GM23338 (cell line): ENCODE measurements at regions not wholly inside any gene's neighbourhood (a gene's known extent, or its start where the extent isn't known, plus 50 kb on each side); places are given as distances from the start of the nearest gene placed in this dataset.

Experiments used
- ATAC-seq: fragments of 200-7000 bp; cut with Tn5 transposase; 3 replicates; pipeline ENCODE4 v1.9.1; 2020
- DNase-seq: peaks from one replicate; pipeline ENCODE4 v3.0.0-alpha.2; 2015; ENCODE audit warnings: low spot score
- H2AFZ ChIP-seq: fragments of 200-600 bp; sonication (generic); 2 replicates; pipeline ENCODE4 v1.8.0; 2016; ENCODE audit warnings: antibody characterized with exemption, mild to moderate bottlenecking, moderate library complexity
- H3F3A ChIP-seq: fragments of 200-600 bp; sonication (generic); replicated peaks from 2 replicates; pipeline ENCODE4 v1.8.0; 2017; ENCODE audit warnings: antibody characterized with exemption, mixed run types, low read depth
- H3K27ac ChIP-seq: fragments of 200-600 bp; sonication (generic); 2 replicates; pipeline ENCODE4 v1.6.1; 2016; ENCODE audit warnings: low read depth
- H3K27me3 ChIP-seq: fragments of 200-600 bp; sonication (generic); 2 replicates; pipeline ENCODE4 v1.8.0; 2016; ENCODE audit warnings: mild to moderate bottlenecking, mixed run types, moderate library complexity; ENCODE audit not compliant: insufficient read depth
- H3K36me3 ChIP-seq: fragments of 200-600 bp; sonication (generic); 2 replicates; pipeline ENCODE4 v1.8.0; 2016; ENCODE audit warnings: mild to moderate bottlenecking; ENCODE audit not compliant: insufficient read depth
- H3K4me1 ChIP-seq: fragments of 200-600 bp; sonication (generic); 2 replicates; pipeline ENCODE4 v1.8.0; 2016; ENCODE audit warnings: mild to moderate bottlenecking, moderate library complexity; ENCODE audit not compliant: insufficient read depth
- H3K4me2 ChIP-seq: fragments of 200-600 bp; sonication (generic); 2 replicates; pipeline ENCODE4 v1.7.1; 2017; ENCODE audit warnings: mixed run types
- H3K4me3 ChIP-seq: fragments of 200-600 bp; sonication (generic); 2 replicates; pipeline ENCODE4 v1.6.1; 2016; ENCODE audit warnings: mixed run types
- H3K79me2 ChIP-seq: fragments of 200-600 bp; sonication (generic); replicated peaks from 2 replicates; pipeline ENCODE4 v1.8.0; 2017; ENCODE audit warnings: mild to moderate bottlenecking; ENCODE audit not compliant: insufficient read depth
- H3K9me2 ChIP-seq: fragments of 200-600 bp; sonication (generic); 2 replicates; pipeline ENCODE4 v1.8.0; 2017; ENCODE audit not compliant: insufficient read depth
- H4K20me1 ChIP-seq: fragments of 200-600 bp; sonication (generic); replicated peaks from 2 replicates; pipeline ENCODE4 v1.8.0; 2017; ENCODE audit warnings: mild to moderate bottlenecking; ENCODE audit not compliant: insufficient read depth
- H3K27ac Mint-ChIP-seq: 2 replicates; pipeline ENCODE4 v1.8.0; 2020; ENCODE audit warnings: inconsistent platforms, mild to moderate bottlenecking, moderate library complexity, mixed read lengths
- H3K27me3 Mint-ChIP-seq: 3 replicates; pipeline ENCODE4 v1.8.0; 2022; ENCODE audit warnings: low read depth, mild to moderate bottlenecking, moderate library complexity, mixed read lengths, inconsistent platforms; ENCODE audit not compliant: insufficient read depth, poor library complexity
- H3K36me3 Mint-ChIP-seq: 3 replicates; pipeline ENCODE4 v1.8.0; 2021; ENCODE audit warnings: low read depth, mild to moderate bottlenecking, inconsistent platforms, moderate library complexity, mixed read lengths
- H3K4me1 Mint-ChIP-seq: 3 replicates; pipeline ENCODE4 v1.8.0; 2020; ENCODE audit warnings: mild to moderate bottlenecking, inconsistent platforms, mixed read lengths
- H3K4me3 Mint-ChIP-seq: 3 replicates; pipeline ENCODE4 v1.8.0; 2021; ENCODE audit warnings: moderate library complexity, mild to moderate bottlenecking, inconsistent platforms, mixed read lengths
- H3K9me3 Mint-ChIP-seq: 3 replicates; pipeline ENCODE4 v1.8.0; 2020; ENCODE audit warnings: moderate library complexity, mild to moderate bottlenecking, inconsistent platforms, mixed read lengths
- CREB1 ChIP-seq: fragments of 250-450 bp; sonication (Bioruptor Pico); IDR thresholded peaks from 2 replicates; pipeline ENCODE4 v1.5.0; 2020; ENCODE audit warnings: low read depth, mild to moderate bottlenecking, moderate library complexity
- EZH2phosphoT487 ChIP-seq: fragments of 200-600 bp; sonication (generic); IDR thresholded peaks from one replicate; pipeline ENCODE4 v1.8.1; 2018; ENCODE audit warnings: antibody characterized with exemption; ENCODE audit not compliant: unreplicated experiment
- JUNB ChIP-seq: IDR thresholded peaks from one replicate; pipeline ENCODE4 v1.6.1; 2016; ENCODE audit warnings: antibody characterized with exemption; ENCODE audit not compliant: unreplicated experiment
- NANOG ChIP-seq: IDR thresholded peaks from 2 replicates; pipeline ENCODE4 v1.6.1; 2016; ENCODE audit warnings: antibody characterized with exemption, borderline replicate concordance
- POLR2AphosphoS5 ChIP-seq: IDR thresholded peaks from 2 replicates; pipeline ENCODE4 v1.6.1; 2016; ENCODE audit warnings: antibody characterized with exemption, low read depth
- STAT1 ChIP-seq: IDR thresholded peaks from one replicate; pipeline ENCODE4 v1.6.1; 2016; ENCODE audit warnings: antibody characterized with exemption; ENCODE audit not compliant: unreplicated experiment
- ZNF114 ChIP-seq: fragments of 250-450 bp; sonication (Bioruptor Pico); IDR thresholded peaks from 2 replicates; pipeline ENCODE4 v1.5.0; 2020; ENCODE audit warnings: mild to moderate bottlenecking, moderate library complexity
- ZNF331 ChIP-seq: fragments of 250-450 bp; sonication (Bioruptor Pico); IDR thresholded peaks from 2 replicates; pipeline ENCODE4 v1.5.0; 2020; ENCODE audit warnings: low read depth, mild to moderate bottlenecking, moderate library complexity
- TF ChIP-seq, protein P1 (sequence below): IDR thresholded peaks from 2 replicates; pipeline ENCODE4 v1.6.1; 2016; ENCODE audit warnings: antibody characterized with exemption
- TF ChIP-seq, protein P2 (sequence below): IDR thresholded peaks from one replicate; pipeline ENCODE4 v1.6.1; 2018; ENCODE audit warnings: antibody characterized with exemption; ENCODE audit not compliant: unreplicated experiment
- TF ChIP-seq, protein P3 (sequence below), 2 experiments: fragments of 200-600 bp in 1 of 2; sonication (generic) in 1 of 2; conservative IDR thresholded peaks; 2 replicates each; pipeline versions ENCODE4 v1.5.1 to v1.6.1; 2016 to 2017; ENCODE audit warnings: antibody characterized with exemption in 2 of 2, low read depth in 2 of 2, mild to moderate bottlenecking in 2 of 2, moderate library complexity in 1 of 2

DNA sequence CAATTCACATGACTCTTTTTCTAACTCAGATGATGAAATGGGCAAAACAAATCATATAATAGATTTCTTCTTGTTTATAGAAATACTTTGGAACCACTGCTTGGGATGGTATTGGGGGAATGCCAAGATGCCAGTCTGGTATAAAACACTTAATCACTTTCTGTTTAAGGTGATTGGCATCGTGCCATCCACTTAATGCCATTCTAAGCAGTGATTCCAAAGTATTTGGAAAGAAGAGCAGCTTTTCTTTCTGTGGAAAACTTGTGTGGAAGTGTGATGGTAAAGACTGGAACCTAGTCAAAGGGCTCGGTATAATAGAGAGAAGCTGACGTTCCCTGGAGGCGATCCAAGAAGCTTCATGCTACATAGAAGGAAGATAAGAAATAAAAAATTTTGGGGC is 120.6 kb downstream of the TMEM26 start:
- Histone ChIP-seq H3K36me3 (peaks cover 12% of the 10 kb centered on the region), H2AFZ (no peak overlapping the region), H3K4me2 (no peak overlapping the region), H3K4me1 (no peaks in the 10 kb centered on the region), H3F3A (no peaks in the 10 kb centered on the region), H3K27ac (no peak overlapping the region), H3K4me3 (no peak overlapping the region), H3K79me2 (no peaks in the 10 kb centered on the region), H4K20me1 (no peaks in the 10 kb centered on the region), H3K9me2 (no peaks in the 10 kb centered on the region), H3K27me3 (no peaks in the 10 kb centered on the region)
- ATAC-seq (no peak), DNase-seq (no peak)
- peaks cover 28% of the 10 kb centered on the region; the same call in 2 of the 3 replicates for H3K36me3 Mint-ChIP-seq
- TF ChIP-seq POLR2AphosphoS5 (no peak), STAT1 (no peak), EZH2phosphoT487 (no peak), ZNF331 (CRISPR knock-in tag) (no peak), NANOG (no peak), CREB1 (CRISPR knock-in tag) (no peak), ZNF114 (CRISPR knock-in tag) (no peak)
- peaks cover 34% of the 10 kb centered on the region for H3K9me3 Mint-ChIP-seq
- no peaks in the 10 kb centered on the region for H3K4me1 Mint-ChIP-seq
- no peak overlapping the region for H3K4me3 Mint-ChIP-seq
- no peaks in the 10 kb centered on the region for H3K27me3 Mint-ChIP-seq
- no peak overlapping the region for H3K27ac Mint-ChIP-seq

DNA sequence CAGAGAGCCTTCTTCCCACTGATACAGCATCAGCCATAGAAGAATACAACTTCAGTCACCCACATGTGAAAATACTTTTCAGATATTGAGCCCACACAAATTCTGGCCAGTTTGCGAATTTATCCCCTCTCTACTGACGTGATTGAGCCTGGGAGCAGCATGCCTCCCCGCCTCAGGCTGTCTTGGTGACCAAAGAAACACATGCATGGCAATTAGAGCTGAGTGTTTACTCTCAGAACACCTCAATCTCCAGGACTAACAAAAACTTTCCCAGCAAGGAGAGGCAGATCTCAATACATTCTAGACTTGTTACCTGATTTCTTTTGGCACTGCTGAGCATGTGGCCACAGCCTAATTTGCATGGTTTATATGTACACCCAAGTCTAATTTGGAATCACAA is 122.5 kb downstream of the TMEM26 start:
- Histone ChIP-seq H2AFZ (no peak overlapping the region), H3K4me2 (no peak overlapping the region), H4K20me1 (no peaks in the 10 kb centered on the region), H3F3A (no peaks in the 10 kb centered on the region), H3K27me3 (no peaks in the 10 kb centered on the region), H3K9me2 (no peaks in the 10 kb centered on the region), H3K27ac (no peak overlapping the region), H3K4me1 (no peaks in the 10 kb centered on the region), H3K79me2 (no peaks in the 10 kb centered on the region), H3K36me3 (peaks cover 12% of the 10 kb centered on the region), H3K4me3 (no peak overlapping the region)
- peaks cover 34% of the 10 kb centered on the region for H3K9me3 Mint-ChIP-seq
- no peak overlapping the region for H3K4me3 Mint-ChIP-seq
- no peak overlapping the region for H3K27ac Mint-ChIP-seq
- H3K36me3 Mint-ChIP-seq: peaks cover 28% of the 10 kb centered on the region; the same call in 2 of the 3 replicates
- TF ChIP-seq, protein P1, sequence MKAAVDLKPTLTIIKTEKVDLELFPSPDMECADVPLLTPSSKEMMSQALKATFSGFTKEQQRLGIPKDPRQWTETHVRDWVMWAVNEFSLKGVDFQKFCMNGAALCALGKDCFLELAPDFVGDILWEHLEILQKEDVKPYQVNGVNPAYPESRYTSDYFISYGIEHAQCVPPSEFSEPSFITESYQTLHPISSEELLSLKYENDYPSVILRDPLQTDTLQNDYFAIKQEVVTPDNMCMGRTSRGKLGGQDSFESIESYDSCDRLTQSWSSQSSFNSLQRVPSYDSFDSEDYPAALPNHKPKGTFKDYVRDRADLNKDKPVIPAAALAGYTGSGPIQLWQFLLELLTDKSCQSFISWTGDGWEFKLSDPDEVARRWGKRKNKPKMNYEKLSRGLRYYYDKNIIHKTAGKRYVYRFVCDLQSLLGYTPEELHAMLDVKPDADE: no peak
- TF ChIP-seq CREB1 (CRISPR knock-in tag) (no peak), JUNB (no peak), ZNF331 (CRISPR knock-in tag) (no peak), POLR2AphosphoS5 (no peak), NANOG (no peak)
- TF ChIP-seq, protein P2, sequence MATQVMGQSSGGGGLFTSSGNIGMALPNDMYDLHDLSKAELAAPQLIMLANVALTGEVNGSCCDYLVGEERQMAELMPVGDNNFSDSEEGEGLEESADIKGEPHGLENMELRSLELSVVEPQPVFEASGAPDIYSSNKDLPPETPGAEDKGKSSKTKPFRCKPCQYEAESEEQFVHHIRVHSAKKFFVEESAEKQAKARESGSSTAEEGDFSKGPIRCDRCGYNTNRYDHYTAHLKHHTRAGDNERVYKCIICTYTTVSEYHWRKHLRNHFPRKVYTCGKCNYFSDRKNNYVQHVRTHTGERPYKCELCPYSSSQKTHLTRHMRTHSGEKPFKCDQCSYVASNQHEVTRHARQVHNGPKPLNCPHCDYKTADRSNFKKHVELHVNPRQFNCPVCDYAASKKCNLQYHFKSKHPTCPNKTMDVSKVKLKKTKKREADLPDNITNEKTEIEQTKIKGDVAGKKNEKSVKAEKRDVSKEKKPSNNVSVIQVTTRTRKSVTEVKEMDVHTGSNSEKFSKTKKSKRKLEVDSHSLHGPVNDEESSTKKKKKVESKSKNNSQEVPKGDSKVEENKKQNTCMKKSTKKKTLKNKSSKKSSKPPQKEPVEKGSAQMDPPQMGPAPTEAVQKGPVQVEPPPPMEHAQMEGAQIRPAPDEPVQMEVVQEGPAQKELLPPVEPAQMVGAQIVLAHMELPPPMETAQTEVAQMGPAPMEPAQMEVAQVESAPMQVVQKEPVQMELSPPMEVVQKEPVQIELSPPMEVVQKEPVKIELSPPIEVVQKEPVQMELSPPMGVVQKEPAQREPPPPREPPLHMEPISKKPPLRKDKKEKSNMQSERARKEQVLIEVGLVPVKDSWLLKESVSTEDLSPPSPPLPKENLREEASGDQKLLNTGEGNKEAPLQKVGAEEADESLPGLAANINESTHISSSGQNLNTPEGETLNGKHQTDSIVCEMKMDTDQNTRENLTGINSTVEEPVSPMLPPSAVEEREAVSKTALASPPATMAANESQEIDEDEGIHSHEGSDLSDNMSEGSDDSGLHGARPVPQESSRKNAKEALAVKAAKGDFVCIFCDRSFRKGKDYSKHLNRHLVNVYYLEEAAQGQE: no peak
- TF ChIP-seq, protein P3, sequence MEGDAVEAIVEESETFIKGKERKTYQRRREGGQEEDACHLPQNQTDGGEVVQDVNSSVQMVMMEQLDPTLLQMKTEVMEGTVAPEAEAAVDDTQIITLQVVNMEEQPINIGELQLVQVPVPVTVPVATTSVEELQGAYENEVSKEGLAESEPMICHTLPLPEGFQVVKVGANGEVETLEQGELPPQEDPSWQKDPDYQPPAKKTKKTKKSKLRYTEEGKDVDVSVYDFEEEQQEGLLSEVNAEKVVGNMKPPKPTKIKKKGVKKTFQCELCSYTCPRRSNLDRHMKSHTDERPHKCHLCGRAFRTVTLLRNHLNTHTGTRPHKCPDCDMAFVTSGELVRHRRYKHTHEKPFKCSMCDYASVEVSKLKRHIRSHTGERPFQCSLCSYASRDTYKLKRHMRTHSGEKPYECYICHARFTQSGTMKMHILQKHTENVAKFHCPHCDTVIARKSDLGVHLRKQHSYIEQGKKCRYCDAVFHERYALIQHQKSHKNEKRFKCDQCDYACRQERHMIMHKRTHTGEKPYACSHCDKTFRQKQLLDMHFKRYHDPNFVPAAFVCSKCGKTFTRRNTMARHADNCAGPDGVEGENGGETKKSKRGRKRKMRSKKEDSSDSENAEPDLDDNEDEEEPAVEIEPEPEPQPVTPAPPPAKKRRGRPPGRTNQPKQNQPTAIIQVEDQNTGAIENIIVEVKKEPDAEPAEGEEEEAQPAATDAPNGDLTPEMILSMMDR (conservative IDR thresholded peaks at IDR 0.05; ENCODE audit: low read depth in 2 of 2): no peak
- ATAC-seq: no peak
- H3K4me1 Mint-ChIP-seq: no peaks in the 10 kb centered on the region
- no peak for DNase-seq
- no peaks in the 10 kb centered on the region for H3K27me3 Mint-ChIP-seq
